GM19035 (cell line): ENCODE measurements at regions not wholly inside any gene's neighbourhood (a gene's known extent, or its start where the extent isn't known, plus 50 kb on each side); places are given as distances from the start of the nearest gene placed in this dataset.

ENCODE experiments used
- ATAC-seq: cut with Tn5 transposase; IDR thresholded peaks from one replicate; pipeline ENCODE4 v1.9.1; 2021; ENCODE audit not compliant: unreplicated experiment

GRCh38 chr21:36554411-36555157 is 74.7 kb upstream of the CLDN14 start:
- ATAC-seq: no peak

GRCh38 chr21:36555199-36555800 is 75.4 kb upstream of the CLDN14 start:
- no peak for ATAC-seq

- no peak for ATAC-seq
These were observed 77.4 kb upstream of the CLDN14 start for GRCh38 chr21:36557316-36557715.

- ATAC-seq: no peak
These were observed 81.1 kb upstream of the CLDN14 start for GRCh38 chr21:36560933-36561575.

- ATAC-seq: no peak
These were observed 83.5 kb upstream of the CLDN14 start for GRCh38 chr21:36563341-36563926.

- no peak for ATAC-seq
These were observed 84.7 kb upstream of the CLDN14 start for GRCh38 chr21:36564647-36565046.

GRCh38 chr21:36565540-36565939 is 85.6 kb upstream of the CLDN14 start:
- ATAC-seq: no peak

- no peak for ATAC-seq
These were observed 86.7 kb upstream of the CLDN14 start for GRCh38 chr21:36566644-36567043.

- ATAC-seq: no peak
These were observed 87.4 kb upstream of the CLDN14 start for GRCh38 chr21:36567216-36567885.

- ATAC-seq: no peak
These were observed 89.6 kb upstream of the CLDN14 start for GRCh38 chr21:36569511-36569910.

GRCh38 chr21:36571556-36571955 is 91.6 kb upstream of the CLDN14 start:
- no peak for ATAC-seq

- ATAC-seq: no peak
These were observed 92.1 kb upstream of the CLDN14 start for GRCh38 chr21:36572039-36572438.

- no peak for ATAC-seq
These were observed 95.4 kb upstream of the CLDN14 start for GRCh38 chr21:36575306-36575705.

- no peak for ATAC-seq
These were observed 96.5 kb upstream of the CLDN14 start for GRCh38 chr21:36576441-36576840.

GRCh38 chr21:36579898-36580297 is 100.0 kb upstream of the CLDN14 start:
- no peak for ATAC-seq

GRCh38 chr21:36582271-36582670 is 102.3 kb upstream of the CLDN14 start:
- ATAC-seq: no peak

GRCh38 chr21:36583591-36583990 is 103.7 kb upstream of the CLDN14 start:
- ATAC-seq: no peak

- ATAC-seq: no peak
These were observed 105.3 kb upstream of the CLDN14 start for GRCh38 chr21:36584980-36585940.

GRCh38 chr21:36587388-36587787 is 107.5 kb upstream of the CLDN14 start:
- ATAC-seq: no peak

- ATAC-seq: no peak
These were observed 109.5 kb upstream of the SIM2 start for GRCh38 chr21:36589352-36589971.
